ENCODE measurements at regions not wholly inside any gene's neighbourhood (a gene's known extent, or its start where the extent isn't known, plus 50 kb on each side); places are given as distances from the start of the nearest gene placed in this dataset.
A peak's percentile ranks its signal among the peaks of the same experiment; 100 is the strongest.

GRCh38 chr20:56766528-56766927 is 137.4 kb downstream of the TFAP2C start:
- no peak for DNase-seq (ENCODE audit: low spot score in 2 of 2)
- no peak for TF ChIP-seq CTCF (IDR thresholded peaks at IDR 0.05)
- TF ChIP-seq POLR2A (IDR thresholded peaks at IDR 0.05): no peak
- no peak for TF ChIP-seq EP300 (IDR thresholded peaks at IDR 0.05)
- TF ChIP-seq POLR2AphosphoS5 (IDR thresholded peaks at IDR 0.05): peak in 1 of 3 donors; percentile 12
- Histone ChIP-seq H3K9me3 (no peaks in the 10 kb centered on the region), H3K36me3 (no peaks in the 10 kb centered on the region), H3K4me1 (peaks cover 3% of the 10 kb centered on the region), H3K27me3 (no peaks in the 10 kb centered on the region), H3K4me3 (no peak overlapping the region), H3K27ac (no peak overlapping the region)
- 12% methylated on average over 3 of the region's 3 CpGs for WGBS

DNA sequence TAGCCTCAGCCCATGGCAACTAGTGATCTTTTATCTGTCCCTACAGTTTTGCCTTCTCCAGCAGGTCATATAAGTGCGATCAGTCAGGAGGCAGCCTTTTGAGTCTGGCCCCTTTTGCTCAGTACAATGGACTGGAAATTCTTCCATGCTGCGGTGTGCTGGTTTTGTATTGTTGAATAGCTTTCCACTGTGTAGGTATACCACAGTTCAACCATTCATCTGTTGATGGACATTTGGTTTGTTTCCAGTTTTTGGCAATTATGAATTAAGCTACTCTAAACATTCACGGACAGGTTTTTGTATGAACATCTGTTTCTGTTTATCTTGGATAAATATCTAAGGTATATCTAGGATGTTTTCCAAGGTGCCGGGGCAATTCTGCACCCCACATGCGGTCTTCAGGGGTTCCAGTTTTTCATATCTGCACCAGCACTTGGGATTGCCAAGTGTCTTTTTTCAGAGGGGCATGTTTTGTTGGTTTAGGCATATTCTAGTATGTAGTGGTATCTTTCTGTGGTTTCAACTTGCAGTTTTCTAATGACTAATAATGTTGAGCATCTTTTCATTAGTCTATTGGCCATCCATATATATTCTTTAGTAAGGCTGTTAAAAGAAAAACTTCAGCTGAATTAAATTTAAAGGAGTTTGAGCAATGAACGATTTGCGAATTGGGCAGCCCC is 141.0 kb downstream of the TFAP2C start:
- Histone ChIP-seq H3K36me3 (no peaks in the 10 kb centered on the region), H3K27me3 (no peaks in the 10 kb centered on the region), H3K4me3 (no peak overlapping the region), H3K9me3 (no peaks in the 10 kb centered on the region), H3K4me1 (peaks cover 3% of the 10 kb centered on the region), H3K27ac (no peak overlapping the region)
- 71% methylated on average over 7 of the region's 7 CpGs for WGBS
- no peak for TF ChIP-seq POLR2AphosphoS5 (IDR thresholded peaks at IDR 0.05)
- no peak for TF ChIP-seq POLR2A (IDR thresholded peaks at IDR 0.05)
- TF ChIP-seq EP300 (IDR thresholded peaks at IDR 0.05): no peak
- TF ChIP-seq CTCF (IDR thresholded peaks at IDR 0.05): no peak
- DNase-seq (ENCODE audit: low spot score in 2 of 2): no peak

DNA sequence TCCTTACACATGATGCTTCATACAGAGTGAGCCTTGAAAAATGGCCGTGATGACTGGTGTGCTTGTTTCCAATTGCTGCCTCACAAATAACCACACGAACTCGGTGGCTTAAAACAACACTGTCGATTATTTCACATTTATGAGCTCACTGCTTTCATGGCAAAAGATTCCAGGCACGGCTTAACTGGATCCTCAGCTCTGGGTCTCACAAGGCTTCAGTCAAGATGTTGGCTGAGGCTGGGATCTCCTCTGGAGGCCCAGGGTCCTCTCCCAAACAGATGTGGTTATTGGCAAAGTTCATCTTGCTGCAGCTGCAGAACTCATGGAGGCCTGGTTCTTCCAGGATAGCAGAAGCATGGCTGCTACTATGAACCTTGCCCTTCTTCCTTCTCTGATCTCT is 144.6 kb downstream of the TFAP2C start:
- DNase-seq (ENCODE audit: low spot score in 2 of 2): no peak
- Histone ChIP-seq H3K36me3 (no peaks in the 10 kb centered on the region), H3K9me3 (no peaks in the 10 kb centered on the region), H3K27me3 (no peaks in the 10 kb centered on the region), H3K4me1 (no peaks in the 10 kb centered on the region), H3K27ac (no peak overlapping the region), H3K4me3 (no peak overlapping the region)
- 63% methylated on average over 5 of the region's 5 CpGs for WGBS
- TF ChIP-seq EP300 (IDR thresholded peaks at IDR 0.05) (no peak), POLR2AphosphoS5 (IDR thresholded peaks at IDR 0.05) (no peak), CTCF (IDR thresholded peaks at IDR 0.05) (no peak), POLR2A (IDR thresholded peaks at IDR 0.05) (no peak)

DNA sequence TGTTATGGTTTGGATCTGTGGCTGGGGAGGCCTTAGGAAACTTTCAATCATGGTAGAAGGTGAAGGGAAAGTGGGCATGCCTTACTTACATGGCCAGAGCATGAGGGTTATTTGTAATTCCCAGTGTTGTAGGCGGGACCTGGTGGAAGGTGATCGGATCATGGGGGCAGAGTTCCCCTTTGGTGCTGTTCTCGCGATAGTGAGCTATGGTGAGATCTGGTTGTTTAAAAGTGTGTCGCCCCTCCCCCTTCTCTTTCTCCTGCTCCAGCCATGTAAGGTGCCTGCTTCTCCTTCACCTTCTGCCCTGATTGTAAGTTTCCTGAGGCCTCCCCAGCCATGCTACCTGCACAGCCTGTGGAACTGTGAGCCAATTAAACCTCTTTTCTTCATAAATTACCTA is 145.8 kb downstream of the TFAP2C start:
- H3K4me1 ChIP-seq: peaks cover 3% of the 10 kb centered on the region
- H3K36me3 ChIP-seq: no peaks in the 10 kb centered on the region
- H3K9me3 ChIP-seq: no peaks in the 10 kb centered on the region
- no peak overlapping the region for H3K4me3 ChIP-seq
- H3K27me3 ChIP-seq: no peaks in the 10 kb centered on the region
- 97% methylated on average over 5 of the region's 5 CpGs for WGBS
- DNase-seq (ENCODE audit: low spot score in 2 of 2): no peak
- H3K27ac ChIP-seq: no peak overlapping the region
- TF ChIP-seq EP300 (IDR thresholded peaks at IDR 0.05): no peak
- no peak for TF ChIP-seq CTCF (IDR thresholded peaks at IDR 0.05)

DNA sequence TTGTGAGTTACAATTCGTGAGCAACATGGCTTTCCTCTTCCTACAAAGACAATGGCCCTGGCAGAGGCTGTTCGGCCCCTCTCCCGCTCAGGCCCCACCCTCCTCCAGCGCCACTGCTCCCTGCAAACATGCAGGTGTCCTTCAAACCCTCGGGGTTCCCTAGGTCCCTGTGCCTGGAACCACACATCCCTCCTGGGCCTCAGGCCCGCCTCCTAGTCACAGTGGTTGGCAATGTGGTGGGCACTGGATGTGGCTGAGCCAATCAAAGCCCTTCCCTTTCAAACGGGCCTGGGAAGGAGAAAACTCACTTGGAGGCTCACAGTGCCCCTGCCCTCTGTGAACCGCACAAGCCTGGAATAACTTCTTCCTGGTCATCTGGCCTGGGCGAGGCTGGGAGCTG is 147.2 kb downstream of the TFAP2C start:
- TF ChIP-seq CTCF (IDR thresholded peaks at IDR 0.05) (no peak), POLR2AphosphoS5 (IDR thresholded peaks at IDR 0.05) (no peak), POLR2A (IDR thresholded peaks at IDR 0.05) (no peak), EP300 (IDR thresholded peaks at IDR 0.05) (no peak)
- Histone ChIP-seq H3K4me3 (no peak overlapping the region), H3K27me3 (no peaks in the 10 kb centered on the region), H3K36me3 (no peaks in the 10 kb centered on the region), H3K27ac (no peak overlapping the region), H3K4me1 (peaks cover 14% of the 10 kb centered on the region), H3K9me3 (no peaks in the 10 kb centered on the region)
- WGBS: 79% methylated on average over 9 of the region's 9 CpGs
- no peak for DNase-seq (ENCODE audit: low spot score in 2 of 2)

All from suprapubic skin (tissue), 4 donors.